HUES64 (cell line): ENCODE measurements at regions not wholly inside any gene's neighbourhood (a gene's known extent, or its start where the extent isn't known, plus 50 kb on each side); places are given as distances from the start of the nearest gene placed in this dataset.
"Not testable (repeated sequence)": the region's sequence is repeated elsewhere in the genome, so short reads cannot be mapped to it uniquely, and the experiment has no call there.

ENCODE experiments used
- H3K27ac ChIP-seq: 2 replicates; pipeline ENCODE4 v1.7.0; 2013; ENCODE audit warnings: low read depth, low read length, inconsistent platforms
- H3K27me3 ChIP-seq: 2 replicates; pipeline ENCODE4 v1.6.1; 2013; ENCODE audit warnings: mild to moderate bottlenecking, low read length; ENCODE audit not compliant: insufficient read depth
- H3K36me3 ChIP-seq: 2 replicates; pipeline ENCODE4 v1.6.1; 2013; ENCODE audit warnings: mild to moderate bottlenecking, low read length; ENCODE audit not compliant: insufficient read depth
- H3K4me1 ChIP-seq: 2 replicates; pipeline ENCODE4 v1.6.1; 2013; ENCODE audit warnings: mild to moderate bottlenecking, low read length, moderate library complexity; ENCODE audit not compliant: insufficient read depth
- H3K4me3 ChIP-seq: 2 replicates; pipeline ENCODE4 v1.5.1; 2013; ENCODE audit warnings: mild to moderate bottlenecking, low read length, moderate library complexity
- H3K9ac ChIP-seq: 2 replicates; pipeline ENCODE4 v1.6.1; 2013; ENCODE audit warnings: mild to moderate bottlenecking, low read depth, low read length
- H3K9me3 ChIP-seq: 2 replicates; pipeline ENCODE4 v1.6.1; 2013; ENCODE audit warnings: low read depth, low read length; ENCODE audit not compliant: insufficient read depth
- WGBS: fragments of 150-250, 120-280 bp; methylation state at CpG from one replicate; pipeline ENCODE4 v1.1.7; 2013; ENCODE audit warnings: missing lambda C conversion rate; 5-methylcytosine and 5-hydroxymethylcytosine counted together

DNA sequence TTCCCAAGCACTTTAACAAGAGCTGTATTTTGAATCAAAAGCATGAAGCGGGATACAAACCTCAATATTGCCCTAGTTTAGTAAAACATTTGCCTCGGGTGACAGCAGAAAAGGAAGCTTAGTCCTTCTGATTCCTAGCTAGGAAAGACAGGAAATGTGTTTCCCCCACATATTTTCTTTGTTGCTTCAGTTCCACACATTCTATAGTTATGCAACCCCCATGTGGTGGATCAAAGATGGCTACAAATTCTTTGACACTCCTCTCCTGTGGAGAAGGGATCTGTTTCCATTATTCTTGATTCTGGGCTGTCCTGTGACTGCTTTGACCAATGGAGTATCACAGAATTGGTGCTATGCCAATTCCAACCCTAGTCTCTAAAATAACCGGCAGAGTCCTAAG lies 89.1 kb upstream of the SLC30A5 start:
- WGBS: 95% methylated on average over 3 of the region's 3 CpGs
- Histone ChIP-seq H3K27me3 (no peaks in the 10 kb centered on the region), H3K36me3 (no peaks in the 10 kb centered on the region), H3K9me3 (no peaks in the 10 kb centered on the region), H3K27ac (no peak overlapping the region), H3K9ac (no peak overlapping the region), H3K4me3 (no peak overlapping the region), H3K4me1 (no peaks in the 10 kb centered on the region)

DNA sequence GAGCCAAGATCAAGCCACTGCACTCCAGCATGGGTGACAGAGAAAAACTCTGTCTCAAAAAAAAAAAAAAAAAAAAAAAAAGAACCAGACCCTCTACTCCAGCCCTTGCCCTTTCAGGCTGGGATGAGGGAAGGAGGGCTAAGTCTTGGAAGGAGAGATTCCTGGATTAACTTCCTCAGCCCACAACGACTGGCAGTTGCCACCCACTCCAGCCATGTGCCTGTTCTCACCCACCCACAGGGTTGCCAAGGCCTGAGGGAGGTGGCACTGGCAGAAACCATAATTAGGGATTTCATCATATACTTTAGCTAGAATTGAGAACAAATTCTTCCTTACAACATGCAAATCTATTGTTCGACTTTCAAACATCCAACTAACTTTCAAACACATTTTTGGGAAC lies 87.8 kb upstream of the SLC30A5 start:
- Histone ChIP-seq H3K36me3 (no peaks in the 10 kb centered on the region), H3K4me3 (no peak overlapping the region), H3K27ac (no peak overlapping the region), H3K27me3 (no peaks in the 10 kb centered on the region), H3K4me1 (no peaks in the 10 kb centered on the region), H3K9me3 (no peaks in the 10 kb centered on the region), H3K9ac (no peak overlapping the region)
- WGBS: 91% methylated on average over 2 of the region's 2 CpGs

DNA sequence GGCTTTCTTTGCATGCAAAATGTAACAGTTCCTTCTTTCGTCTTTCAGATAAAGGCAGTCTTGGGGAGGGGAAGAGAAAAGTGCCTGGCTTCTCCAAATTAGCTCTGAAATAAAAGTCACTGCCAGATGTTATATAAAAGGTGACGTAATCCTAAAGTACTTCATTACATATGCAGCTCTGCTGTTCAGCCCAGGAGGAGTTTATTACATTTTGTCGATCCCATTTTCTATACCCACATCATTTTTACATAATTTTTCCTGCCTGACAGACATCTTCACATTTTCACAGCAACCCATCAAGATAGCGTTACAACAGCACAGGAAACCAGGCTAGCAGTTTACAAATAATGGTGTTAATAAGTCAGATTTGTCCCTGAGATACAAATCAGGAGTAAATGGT lies 86.7 kb upstream of the SLC30A5 start:
- no peak overlapping the region for H3K4me3 ChIP-seq

DNA sequence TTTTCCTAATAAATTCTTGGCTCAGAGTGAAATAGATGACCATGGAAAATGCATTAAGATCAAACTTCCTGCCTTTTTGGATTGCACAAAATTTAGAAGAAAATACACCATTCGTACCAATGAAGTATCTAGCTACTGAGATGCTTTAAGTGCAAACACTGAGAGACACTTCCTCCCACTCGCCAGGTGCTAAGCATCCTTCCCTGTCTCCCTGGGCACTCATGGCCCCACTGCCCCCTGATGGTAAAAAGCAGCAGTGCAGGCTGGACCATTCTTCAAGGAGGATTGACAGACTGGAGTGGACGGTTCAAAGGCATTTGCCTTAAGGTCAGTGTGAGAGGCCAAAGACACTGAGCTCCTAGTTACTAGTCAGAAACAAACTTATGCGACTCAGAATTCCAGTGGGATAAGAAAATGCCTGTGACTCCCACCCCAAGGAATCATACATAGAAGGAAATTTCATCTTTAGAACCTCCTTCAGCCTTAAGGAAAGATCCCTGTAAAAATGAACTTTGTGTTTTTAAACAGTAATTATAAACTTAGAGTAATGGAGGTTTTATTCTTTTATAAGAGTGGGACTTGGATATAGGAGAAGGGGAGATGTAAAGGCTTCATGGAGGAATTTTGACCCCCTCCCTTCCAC lies 86.0 kb upstream of the SLC30A5 start:
- Histone ChIP-seq H3K9me3 (no peaks in the 10 kb centered on the region), H3K27me3 (no peaks in the 10 kb centered on the region), H3K4me1 (no peaks in the 10 kb centered on the region), H3K9ac (no peak overlapping the region), H3K27ac (no peak overlapping the region), H3K4me3 (no peak overlapping the region), H3K36me3 (no peaks in the 10 kb centered on the region)
- 33% methylated on average over 4 of the region's 4 CpGs for WGBS

More for the DNA sequence above, 86.7 kb upstream of the SLC30A5 start:
- Histone ChIP-seq H3K9ac (no peak overlapping the region), H3K4me1 (no peaks in the 10 kb centered on the region), H3K36me3 (no peaks in the 10 kb centered on the region), H3K27me3 (no peaks in the 10 kb centered on the region), H3K9me3 (no peaks in the 10 kb centered on the region), H3K27ac (no peak overlapping the region)
- 92% methylated on average over 4 of the region's 4 CpGs for WGBS

DNA sequence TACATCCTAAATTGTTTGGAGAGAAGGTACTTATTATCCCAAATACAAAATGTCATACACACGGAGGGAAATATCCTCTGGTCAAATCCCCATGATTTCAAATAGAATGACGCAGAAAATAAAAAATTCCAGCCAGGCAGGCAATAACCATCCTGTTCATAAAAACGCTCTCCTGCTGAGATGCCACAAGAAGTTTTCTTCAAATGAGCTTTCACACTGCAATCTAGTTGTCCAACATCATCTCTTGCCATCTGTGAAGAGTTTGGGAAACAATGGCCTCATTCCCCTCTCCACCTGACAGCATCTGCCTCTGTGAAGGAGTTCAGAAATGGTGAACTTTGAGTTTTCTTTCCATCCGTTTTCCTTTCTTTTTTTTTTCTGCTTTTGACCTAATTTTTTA lies 83.3 kb upstream of the SLC30A5 start:
- Histone ChIP-seq H3K9me3 (no peaks in the 10 kb centered on the region), H3K36me3 (no peaks in the 10 kb centered on the region), H3K4me3 (no peak overlapping the region), H3K9ac (no peak overlapping the region), H3K4me1 (no peaks in the 10 kb centered on the region), H3K27me3 (no peaks in the 10 kb centered on the region), H3K27ac (no peak overlapping the region)
- WGBS: 88% methylated on average over 4 of the region's 4 CpGs

DNA sequence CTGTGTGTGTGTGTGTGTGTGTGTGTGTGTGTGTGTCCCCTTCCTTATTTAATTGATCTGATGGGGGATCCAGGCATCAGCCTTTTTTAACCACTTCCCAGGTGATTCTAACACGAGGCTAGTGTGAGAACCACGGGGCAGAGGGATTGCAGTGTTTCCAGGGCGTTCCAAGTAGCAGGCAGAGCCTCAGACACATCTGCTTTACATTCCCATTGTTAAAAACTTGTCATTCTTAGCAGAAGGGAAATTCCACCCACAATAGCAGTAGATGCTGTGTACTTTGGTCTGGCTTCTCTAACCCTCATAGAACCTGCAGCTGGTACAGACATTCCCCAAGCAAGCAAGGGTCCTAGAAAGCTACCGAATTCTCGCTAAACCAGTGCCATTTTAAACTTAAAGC lies 81.9 kb upstream of the SLC30A5 start:
- H3K9me3 ChIP-seq: no peaks in the 10 kb centered on the region
- H3K36me3 ChIP-seq: no peaks in the 10 kb centered on the region
- no peaks in the 10 kb centered on the region for H3K4me1 ChIP-seq
- WGBS: 91% methylated on average over 5 of the region's 5 CpGs
- no peak overlapping the region for H3K4me3 ChIP-seq
- no peak overlapping the region for H3K27ac ChIP-seq
- H3K27me3 ChIP-seq: no peaks in the 10 kb centered on the region
- H3K9ac ChIP-seq: no peak overlapping the region

DNA sequence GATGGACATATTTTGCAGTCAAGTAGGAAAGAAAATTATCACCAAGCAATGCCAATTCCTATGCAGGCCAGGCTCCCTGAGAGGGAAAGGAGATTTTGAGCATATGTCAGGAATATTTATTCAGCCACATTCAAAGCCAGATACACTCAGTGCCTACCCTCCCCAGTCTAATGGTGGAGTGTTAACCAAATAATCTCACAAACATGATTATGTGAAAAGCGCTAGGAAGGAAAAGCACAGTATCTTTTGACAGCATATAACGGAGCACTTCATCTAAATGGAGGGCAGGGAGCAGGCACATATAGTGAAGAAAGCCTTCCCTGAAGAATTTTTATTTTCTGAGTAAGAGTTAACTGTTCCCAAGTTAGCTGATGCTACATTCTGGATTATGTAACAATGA lies 80.3 kb upstream of the SLC30A5 start:
- Histone ChIP-seq H3K27me3 (no peaks in the 10 kb centered on the region), H3K4me1 (no peaks in the 10 kb centered on the region), H3K27ac (no peak overlapping the region), H3K9me3 (no peaks in the 10 kb centered on the region), H3K4me3 (no peak overlapping the region), H3K9ac (no peak overlapping the region), H3K36me3 (no peaks in the 10 kb centered on the region)
- 100% methylated on average over 2 of the region's 2 CpGs for WGBS

DNA sequence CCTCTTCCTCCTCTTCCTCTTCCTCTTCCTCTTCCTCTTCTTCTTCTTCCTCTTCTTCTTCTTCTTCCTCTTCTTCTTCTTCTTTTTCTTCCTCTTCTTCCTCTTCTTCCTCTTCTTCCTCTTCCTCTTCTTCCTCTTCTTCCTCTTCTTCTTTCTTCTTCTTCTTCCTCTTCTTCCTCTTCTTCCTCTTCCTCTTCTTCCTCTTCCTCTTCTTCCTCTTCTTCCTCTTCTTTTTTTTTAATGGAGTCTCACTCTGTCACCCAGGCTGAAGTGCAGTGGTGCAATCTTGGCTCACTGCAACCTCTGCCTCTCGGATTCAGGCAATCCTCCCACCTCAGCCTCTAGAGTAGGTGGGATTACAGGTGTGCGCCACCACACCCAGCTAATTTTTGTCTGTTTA lies 79.8 kb upstream of the SLC30A5 start:
- 82% methylated on average over 2 of the region's 2 CpGs for WGBS
- not testable (repeated sequence) for H3K4me1 ChIP-seq, H3K4me3 ChIP-seq, H3K36me3 ChIP-seq, H3K9ac ChIP-seq, H3K9me3 ChIP-seq, H3K27ac ChIP-seq, H3K27me3 ChIP-seq

DNA sequence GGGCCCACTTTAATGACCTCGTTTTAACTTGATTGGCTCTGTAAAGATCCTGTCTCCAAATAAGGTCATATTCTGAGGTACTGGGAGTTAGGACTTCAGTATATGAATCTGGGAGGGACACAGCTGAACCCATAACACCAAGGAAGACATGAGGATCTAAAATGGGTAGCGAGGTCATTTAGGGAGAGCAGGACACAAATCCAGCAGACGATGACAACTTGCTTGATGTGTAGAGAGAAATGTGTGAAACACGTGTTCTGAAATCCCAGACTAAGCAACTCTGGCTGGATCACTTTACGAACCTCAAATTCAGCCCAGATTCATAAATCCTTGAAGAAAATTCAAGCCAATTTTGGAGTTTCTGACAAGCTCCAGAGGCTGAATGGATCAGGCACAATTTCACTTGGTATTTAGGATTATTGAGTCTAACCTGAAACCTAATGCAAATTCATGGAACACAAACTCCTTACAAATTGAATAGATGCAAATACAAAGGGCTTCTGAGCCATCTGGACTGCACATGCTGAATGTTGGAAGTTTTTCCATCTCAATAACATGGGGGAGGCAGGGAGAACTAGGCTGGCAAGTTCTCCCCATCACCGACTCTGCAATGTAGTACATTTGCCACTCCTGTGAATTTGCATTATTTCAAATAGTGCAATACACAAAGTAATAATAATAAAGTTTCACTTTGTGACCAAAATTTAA lies 74.0 kb upstream of the SLC30A5 start:
- Histone ChIP-seq H3K36me3 (no peaks in the 10 kb centered on the region), H3K4me3 (no peak overlapping the region), H3K27ac (no peak overlapping the region), H3K9ac (no peak overlapping the region), H3K4me1 (no peaks in the 10 kb centered on the region), H3K9me3 (no peaks in the 10 kb centered on the region), H3K27me3 (no peaks in the 10 kb centered on the region)
- 96% methylated on average over 6 of the region's 6 CpGs for WGBS

DNA sequence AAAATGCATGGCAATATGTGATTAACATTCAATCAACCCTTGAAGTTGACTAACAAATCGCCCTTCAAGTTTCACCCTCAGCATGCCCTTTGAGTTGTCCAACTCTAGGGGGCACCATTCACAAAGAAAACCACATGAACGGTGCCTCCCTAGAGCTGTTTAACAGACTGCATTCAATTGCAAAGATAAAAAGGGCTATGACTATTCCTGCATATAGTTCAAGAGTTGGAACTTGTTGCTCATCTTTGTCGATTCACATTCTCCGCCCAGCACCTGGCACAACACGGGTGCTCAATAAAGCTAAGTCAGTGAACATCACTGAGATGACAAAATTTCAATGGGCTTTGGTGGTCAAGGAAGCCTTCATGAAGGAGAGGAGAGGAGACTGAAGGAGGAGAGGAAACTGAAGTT lies 69.6 kb upstream of the SLC30A5 start:
- Histone ChIP-seq H3K27me3 (no peaks in the 10 kb centered on the region), H3K9ac (no peak overlapping the region), H3K4me1 (no peaks in the 10 kb centered on the region), H3K4me3 (no peak overlapping the region), H3K27ac (no peak overlapping the region), H3K36me3 (no peaks in the 10 kb centered on the region), H3K9me3 (no peaks in the 10 kb centered on the region)
- WGBS: 74% methylated on average over 5 of the region's 5 CpGs

DNA sequence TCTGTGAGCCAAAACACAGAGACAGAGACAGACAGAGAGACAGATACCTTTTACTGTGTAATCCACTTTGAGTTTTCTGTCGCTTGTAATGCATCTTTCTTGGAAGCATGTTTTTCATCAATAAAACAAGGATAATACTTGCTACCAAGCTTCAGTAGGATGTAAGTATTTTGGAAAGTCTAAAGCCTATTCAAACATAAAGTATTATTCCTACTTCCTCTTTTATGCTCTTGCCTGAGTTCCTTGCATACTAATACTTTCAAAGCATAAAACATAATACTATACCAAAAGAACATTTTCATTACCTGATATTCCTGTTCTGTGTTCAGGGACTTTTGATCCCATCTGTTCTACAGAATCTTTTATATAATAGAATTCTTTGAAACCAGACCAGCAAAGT lies 64.5 kb upstream of the SLC30A5 start:
- Histone ChIP-seq H3K9me3 (no peaks in the 10 kb centered on the region), H3K36me3 (no peaks in the 10 kb centered on the region), H3K27ac (no peak overlapping the region), H3K9ac (no peak overlapping the region), H3K4me1 (no peaks in the 10 kb centered on the region), H3K27me3 (no peaks in the 10 kb centered on the region), H3K4me3 (no peak overlapping the region)
- 100% methylated on average over 1 of the region's 1 CpG for WGBS
